Stimulated activated CD8-positive, alpha-beta memory T cell treated with anti-CD3 and anti-CD28 coated beads, Interleukin-4, amount 100 ng/mL, for 1 hour (primary cell): ENCODE measurements at regions not wholly inside any gene's neighbourhood (a gene's known extent, or its start where the extent isn't known, plus 50 kb on each side); places are given as distances from the start of the nearest gene placed in this dataset.

Source experiments
- DNase-seq, 2 donors: peaks; one replicate each; pipeline ENCODE4 v3.0.0-alpha.2; 2020; ENCODE audit warnings: low read depth in 2 of 2, low spot score in 1 of 2

DNA sequence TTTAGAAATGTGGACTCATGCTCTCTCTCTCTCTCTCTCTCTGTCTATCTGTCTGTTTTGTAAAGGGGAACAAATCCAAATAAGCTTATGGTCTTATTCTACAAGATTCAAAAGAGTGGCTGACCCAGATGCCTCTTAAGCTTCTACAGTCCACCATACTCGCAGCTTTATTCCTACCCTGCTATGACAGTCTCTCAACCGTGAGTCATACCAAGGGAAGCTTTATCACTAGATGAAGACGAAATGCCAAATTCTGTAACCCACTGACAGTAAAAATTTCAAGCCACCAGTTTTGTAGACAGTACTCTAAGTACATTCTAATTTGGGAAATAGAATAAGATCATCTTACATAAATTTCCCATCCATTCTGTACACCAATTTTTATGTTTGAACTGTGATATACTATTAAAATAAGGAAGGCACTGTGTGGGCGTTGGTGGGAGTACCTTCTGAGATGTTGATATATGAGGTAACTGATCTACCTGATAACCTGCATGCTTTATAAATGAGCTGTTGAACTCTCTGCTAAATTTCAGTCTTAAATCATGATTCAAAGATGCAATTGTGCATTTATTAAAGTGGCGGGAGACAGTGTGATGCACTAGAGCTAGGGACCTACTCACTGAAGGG is 153.2 kb downstream of the KLF6 start:
- DNase-seq = no peak

DNA sequence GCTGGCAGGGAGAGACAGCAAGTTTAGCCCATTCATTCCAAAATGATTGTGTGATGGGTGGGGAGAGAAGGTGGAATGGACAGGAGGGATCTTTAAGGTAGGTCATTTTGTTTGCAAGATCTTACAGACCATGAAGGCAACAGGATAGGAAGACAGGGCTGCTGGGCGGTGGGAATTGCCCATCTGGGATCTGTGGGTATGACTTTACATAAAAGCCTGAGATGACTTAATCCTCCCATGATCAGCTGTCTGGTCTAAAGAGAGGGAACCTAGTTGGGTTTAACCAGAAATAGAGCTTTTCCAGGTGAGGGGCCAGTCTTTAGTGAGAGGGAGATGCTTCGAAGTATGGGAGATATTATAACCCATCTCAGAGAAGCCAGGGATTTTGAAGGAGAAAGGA is 153.7 kb downstream of the KLF6 start:
- DNase-seq = no peak

DNA sequence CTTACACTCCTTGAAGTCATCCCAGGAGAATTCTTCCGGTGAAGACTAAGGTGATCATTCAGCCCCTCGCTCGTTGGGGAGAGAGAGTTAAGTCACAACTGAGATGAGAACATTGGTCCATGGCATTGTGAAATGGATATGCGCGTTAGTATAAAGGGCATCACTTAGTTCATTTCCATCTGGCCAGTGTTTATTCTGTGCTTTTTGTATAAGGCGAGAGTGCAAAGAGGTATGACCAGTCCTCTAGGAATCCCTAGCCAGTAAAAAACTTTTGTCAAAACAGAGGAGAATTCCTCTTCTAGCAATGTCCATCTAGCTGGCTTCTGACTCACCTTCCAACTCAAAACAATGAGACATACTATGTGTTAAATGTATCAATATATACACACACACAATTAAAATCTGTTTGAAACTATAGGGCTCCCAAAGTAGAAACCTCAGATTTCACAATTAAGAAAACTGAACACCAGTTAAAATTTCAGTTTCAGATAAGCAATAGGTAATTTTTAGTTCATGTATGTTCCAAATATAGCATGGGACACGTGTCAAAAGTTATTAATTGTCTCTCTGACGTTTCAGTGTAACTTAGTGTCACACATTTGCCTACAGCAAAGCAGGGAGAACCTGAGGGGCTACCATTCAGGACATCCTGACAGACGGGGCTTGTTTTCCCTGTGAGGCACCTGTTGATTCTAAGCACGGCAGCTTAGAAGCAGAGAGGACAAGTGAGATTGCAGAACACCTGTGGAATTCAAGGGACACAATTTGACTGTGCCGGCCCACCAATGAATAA is 158.9 kb downstream of the KLF6 start:
- DNase-seq = no peak

DNA sequence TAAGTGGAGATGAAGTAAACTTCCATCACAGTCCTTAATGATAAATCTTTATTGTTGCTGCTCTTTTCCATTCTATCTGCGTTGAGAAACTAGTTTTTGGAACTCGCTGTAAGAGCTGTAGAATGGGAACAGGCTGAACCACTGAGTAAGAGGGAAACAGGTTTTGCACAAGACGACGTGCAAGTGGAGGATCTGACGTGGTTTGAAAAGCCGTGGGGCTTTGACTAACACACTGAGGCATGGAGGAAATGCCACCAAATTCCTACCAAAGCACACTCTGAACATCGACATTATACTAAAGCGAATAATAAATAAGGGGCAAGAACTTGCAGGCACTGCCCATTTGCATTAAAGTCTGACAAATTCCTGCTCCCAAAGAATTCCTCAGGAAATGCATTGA is 160.6 kb downstream of the KLF6 start:
- no peak for DNase-seq

DNA sequence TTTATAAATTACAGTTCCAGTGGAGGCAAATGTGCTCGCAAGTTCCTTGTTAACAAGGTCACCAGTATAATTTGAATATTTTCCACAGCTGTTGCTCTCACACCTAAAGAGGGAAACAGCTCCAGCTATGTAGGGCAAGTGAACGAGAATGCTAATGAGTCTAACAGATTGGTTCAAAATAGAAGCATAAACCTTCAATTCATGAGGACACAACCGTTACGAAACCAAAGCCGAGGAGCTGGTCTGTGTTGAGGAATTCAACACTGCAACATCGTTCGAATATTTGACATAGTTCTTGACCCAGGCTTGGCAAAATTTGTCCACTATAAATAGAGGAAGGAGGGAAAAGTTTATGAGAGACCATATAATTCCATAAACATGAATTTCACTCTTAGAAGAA is 161.3 kb downstream of the KLF6 start:
- DNase-seq = no peak

DNA sequence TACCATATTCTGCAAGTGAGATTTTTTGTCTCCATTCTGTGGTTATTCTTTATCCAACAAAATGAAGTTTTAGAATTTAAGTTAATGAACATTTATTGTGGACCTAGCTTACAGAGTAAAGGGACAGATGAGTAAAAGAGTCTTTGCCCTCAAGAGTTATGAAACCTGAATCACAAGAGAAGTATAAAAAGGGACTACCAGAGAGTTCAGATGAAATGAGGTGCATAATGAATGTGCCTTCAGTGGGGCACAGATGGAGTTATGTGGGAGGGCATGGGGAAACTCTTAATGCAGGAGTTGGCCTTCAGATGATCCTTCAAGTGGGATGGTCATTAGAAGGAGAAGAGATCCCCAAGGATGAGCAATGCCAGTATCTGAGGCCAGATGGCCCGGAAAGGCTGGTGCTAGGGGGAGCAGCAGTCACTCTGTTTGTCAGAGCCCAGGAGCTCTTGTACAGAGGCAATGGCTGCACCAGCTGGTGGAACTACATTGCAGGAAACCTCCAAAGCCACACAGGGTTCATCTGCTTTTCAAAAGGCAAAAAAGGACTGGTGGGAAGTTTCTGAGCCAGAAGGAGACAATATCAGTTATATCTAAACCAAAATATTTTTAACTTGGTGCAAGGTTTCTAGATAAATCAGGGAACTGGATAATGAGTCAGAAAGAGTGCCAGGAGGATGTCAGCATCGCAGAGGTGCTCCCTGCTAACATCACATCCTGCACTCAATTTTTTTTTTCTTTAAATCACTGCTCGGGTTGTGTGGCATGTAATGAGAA is 162.0 kb downstream of the KLF6 start:
- no peak for DNase-seq

DNA sequence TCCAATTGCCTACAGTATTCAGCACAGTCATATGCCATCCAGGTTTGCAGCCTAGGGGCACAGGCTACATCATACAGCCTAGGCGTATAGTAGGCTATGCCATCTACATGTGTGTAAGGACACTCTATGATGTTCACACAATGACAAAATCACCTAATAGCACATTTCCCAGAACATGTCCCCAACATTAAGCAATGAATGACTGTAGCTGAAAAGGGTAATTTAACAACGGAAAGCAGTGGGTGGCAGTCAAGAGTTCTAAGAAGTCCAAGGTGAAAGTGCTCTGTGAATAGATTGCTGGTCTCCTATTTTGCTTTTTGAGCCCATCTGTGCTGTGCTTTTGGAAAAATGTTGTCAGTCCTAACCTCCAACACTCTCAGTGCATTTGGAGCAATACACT is 162.6 kb downstream of the KLF6 start:
- DNase-seq = no peak

DNA sequence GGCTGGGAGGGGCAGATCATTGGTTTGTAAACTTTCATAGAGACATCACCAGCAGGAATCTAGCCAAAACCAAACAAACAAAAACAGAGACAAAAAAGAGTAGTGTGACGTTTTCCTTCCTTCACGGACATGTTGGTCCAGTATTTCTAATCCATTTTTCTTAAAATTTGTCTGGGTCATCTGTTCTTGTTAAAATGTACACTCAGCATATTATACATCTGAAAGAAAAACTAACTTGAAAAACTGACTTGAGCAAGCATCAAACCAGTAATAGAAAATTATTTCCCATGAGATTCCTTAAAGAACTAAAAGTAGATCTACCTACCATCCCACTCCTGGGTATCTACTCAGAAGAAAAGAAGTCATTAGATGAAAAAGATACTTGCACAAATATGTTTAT is 164.2 kb downstream of the KLF6 start:
- no peak for DNase-seq

DNA sequence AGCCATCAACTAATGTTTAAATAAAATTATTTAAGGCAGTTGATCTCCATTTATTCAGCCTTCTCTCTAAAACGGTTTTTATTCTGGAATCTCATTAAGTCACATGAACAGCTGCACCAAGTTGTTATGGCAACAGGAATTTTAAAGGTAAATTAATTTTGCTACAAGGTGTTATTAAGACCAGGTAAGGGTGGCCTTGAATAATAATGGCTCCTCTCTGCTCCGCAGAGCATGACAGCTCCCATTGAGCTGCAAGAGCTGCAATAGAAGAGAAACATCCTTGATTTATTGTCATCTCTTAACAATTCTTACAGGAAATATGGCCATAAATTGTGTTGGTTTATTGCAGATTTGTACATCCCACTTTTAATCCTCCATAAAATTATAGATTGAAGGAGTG is 165.8 kb downstream of the KLF6 start:
- DNase-seq = no peak

DNA sequence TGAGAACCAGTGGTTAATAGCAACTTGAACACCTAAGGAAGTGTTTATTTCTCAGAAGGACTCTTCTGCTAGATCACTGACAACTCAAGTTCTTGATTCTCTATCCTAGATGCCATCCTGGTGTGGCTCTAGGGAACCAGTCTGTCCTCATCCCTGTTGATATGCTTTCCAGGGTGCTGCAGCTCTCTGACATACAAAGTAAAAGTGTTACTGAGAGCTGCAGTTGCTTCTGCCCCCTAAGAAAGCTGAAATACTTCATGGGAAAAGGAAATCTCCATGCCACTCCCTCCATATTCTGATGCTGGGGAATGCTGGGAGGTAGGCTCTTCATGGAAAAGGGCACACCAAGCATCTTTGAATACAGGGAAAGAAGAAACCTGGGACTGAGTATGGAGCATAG is 168.1 kb downstream of the KLF6 start:
- no peak for DNase-seq

DNA sequence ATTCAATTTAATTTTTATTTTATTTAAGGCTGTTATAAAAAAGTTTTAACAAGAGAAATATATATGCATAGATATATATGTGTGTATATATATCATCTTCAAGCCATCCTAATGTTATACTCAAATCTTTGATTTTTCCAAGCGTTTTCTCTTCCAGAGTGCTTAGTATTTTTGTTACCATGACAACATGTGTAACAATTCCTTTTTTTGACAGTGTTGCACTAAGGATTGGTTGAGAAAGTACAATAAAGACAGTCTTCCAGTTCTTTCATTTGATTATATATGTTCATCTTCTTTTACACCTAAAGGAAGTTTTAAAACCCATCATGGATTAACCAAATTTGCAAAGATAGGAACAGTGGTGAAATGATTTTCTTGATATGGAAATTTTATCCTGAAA is 171.7 kb downstream of the KLF6 start:
- DNase-seq = no peak

DNA sequence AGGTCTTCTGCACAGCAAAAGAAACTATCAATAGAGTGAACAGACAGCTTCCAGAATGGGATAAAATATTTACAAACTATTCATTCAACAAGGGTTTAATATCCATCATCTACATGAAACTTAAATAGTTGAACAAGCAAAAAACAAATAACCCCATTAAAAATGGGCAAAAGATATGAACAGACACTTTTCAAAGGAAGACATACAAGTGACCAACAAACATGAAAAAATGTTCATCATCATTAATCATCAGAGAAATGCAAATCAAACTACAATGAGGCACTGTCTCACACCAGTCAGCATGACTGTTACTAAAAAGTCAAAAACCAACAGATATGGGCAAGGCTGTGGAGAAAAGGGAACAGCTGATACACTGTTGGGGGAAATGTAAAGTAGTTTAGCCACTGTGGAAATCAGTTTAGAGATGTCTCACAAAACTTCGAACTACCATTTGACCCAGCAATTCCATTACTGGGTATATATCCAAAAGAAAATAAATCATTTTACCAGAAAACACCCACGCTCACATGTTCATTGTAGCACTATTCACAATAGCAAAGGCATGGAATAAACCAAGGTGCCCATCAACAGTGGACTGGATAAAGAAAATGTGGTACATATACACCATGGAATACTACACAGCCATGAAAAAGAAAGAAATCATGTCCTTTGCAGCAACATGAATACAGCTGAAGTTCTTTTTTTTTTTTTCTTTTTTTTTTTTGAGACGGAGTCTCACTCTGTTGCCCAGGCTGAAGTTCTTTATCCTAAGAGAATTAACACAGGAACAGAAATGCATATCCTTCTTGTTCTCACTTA is 172.6 kb downstream of the KLF6 start:
- no peak for DNase-seq

DNA sequence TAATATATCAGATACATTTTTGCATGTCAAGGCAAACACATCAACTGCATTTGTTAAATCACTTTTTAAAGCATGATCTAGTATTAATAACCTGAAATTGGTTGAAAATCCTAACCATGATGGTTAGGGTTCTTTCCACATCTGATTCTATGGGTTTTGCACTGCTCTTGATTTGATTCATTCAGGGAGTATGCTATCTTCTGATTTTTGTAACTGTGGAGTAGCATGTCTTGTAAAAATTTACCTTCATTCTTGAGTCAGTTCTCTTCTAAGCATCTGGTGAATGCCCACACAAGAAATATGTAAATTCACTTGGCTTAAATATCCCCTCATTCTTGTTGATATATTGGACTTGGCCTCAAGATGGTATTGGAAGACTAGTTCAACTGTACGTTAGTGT is 178.7 kb downstream of the KLF6 start:
- DNase-seq = no peak

DNA sequence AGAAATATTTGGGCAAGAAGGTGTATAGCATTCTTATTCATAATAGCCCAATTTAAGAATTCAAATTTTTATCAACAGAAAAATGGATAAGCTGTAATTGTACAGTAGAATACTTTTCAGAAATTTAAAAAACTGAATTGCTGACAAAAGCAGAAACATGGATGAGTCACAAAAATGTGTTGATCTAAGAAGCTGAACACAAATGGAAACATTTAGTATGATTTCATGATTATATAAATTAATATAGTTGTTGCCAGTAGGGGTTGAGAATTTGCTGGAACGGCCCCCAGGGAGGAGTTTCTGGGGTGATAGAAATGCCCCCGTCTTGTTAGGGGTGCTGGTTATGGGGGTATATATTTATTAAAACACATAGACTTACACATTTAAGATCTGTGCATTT is 179.1 kb downstream of the KLF6 start:
- no peak for DNase-seq

DNA sequence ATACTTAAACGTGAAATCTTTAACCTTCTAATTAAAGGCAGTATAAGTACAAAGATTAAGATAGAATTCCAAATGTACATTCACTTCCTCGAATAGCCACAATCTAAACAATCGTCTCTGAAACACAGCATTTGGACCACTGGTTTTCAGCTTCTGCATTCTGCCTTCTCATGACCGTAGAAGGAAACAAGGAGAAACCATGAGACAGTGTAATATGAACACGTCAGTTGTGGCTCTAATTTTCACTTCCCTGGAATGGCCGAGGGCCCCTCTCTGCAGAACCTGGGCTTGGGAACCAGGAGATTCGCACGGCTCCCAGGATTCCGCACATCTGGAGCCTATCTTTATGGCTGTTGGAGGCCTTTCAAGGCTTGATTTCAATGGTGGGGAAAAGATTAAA is 189.3 kb downstream of the KLF6 start:
- no peak for DNase-seq

DNA sequence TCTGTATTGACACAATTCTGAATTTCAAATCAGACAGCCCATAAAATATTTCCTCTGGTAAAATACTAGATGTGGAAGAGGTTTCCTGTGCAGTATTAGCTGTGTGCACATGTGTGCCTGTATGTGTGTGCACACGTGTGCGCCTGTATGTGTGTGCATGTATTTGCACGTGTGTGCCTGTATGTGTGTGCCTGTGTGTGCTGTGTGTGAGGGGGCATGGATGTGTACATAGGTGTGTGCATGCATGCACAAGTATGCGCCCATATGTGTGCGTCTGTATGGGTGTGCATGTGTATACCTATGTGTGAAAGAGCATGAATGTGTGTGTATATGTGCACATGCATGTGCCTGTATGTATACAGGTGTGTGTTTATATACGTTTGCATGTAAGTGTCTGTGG is 191.4 kb downstream of the KLF6 start:
- no peak for DNase-seq

DNA sequence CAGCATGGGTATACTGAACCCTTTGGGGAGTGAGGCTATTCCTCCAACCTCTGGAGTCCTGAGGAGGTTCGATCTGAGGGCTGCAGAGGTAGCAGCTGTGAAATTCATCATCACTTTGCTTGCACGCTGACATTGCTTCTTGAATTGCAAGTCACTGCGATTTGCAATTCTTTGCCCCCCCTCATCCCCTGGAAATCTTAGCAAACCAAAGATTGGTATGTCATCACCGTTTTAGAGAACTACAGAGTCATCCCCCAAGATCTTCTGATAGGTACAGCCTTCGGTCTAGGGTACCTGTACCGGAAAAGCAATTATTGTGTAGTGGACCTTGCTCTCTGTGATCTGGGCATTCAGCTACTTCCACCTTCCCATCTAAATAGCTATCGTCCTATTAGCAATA is 192.6 kb downstream of the KLF6 start:
- DNase-seq = no peak

DNA sequence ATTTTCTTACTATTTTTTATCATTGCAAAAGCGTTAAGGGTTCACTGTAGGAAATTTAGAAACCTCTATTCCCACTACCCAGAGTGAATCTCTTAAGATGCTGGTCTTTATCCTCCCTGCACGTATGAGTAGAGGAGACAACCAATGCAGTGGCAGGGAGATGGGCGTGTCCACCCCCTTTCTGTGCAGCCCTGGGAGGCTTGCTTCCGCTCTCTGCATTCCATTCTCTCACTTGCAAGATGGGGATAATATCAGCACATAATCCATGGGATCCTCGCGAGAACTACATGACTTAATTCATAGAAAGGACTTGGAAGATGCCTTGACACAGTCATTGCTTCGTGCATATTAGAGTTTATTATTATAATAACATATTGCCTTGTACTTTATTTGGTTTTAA is 196.2 kb downstream of the KLF6 start:
- no peak for DNase-seq

DNA sequence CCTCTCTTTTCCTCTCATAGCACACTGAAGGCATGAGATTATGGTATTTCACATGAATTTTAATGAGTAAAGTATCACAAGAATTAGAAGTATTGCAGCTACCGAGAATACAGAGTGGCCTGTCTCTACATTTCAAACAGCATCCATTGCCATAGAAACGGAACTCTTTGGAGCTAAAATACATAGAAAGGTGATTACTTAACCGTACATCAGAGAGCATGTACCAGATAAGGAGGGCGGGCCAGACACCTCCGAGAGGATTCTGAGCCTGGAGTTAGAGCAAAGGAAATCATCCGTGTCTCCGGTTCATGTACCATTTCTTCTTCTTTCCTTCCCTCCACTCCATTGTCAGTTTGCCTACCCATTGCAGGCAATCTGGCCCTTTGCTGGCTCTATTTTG is 196.7 kb downstream of the KLF6 start:
- no peak for DNase-seq

DNA sequence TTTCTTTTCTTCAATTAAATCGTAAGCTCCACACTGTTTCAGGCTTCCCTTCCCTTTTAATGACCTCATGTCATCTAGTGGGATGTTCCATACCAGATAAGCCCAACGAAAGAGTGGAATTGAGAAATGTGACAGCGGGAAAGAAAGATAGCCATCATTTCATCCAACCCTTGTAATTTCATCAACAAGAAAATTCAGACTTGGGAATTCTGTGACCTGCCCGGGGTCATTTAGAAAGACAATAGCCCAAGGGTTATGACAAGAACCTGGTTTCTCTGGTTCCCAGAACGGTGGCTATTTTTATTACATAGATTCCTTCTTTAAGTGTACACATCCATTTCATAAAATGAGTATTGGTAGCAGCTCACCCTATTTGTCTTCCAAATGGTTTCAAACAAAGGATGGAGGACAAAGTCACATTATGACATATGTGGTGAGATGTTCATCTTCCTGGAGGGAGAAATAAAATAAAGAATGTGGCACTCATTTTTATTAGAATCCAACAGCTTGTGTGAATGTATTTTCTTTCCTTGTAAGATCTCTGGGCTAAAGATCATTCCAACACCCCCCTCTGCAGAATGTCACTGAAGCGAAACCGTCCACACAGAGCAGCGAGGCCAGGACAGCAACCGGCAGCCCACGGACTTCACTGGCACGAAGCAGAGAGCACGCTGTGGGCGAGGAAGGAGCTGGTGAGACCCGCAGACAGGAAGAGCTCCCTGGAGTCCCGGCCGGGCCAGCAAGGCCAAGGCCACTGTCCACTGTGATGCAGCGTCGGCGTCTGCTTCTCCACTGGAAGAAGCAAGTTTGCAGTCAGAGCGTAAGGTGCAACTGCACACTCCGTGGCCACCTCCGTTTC is 199.9 kb downstream of the KLF6 start:
- DNase-seq = no peak

DNA sequence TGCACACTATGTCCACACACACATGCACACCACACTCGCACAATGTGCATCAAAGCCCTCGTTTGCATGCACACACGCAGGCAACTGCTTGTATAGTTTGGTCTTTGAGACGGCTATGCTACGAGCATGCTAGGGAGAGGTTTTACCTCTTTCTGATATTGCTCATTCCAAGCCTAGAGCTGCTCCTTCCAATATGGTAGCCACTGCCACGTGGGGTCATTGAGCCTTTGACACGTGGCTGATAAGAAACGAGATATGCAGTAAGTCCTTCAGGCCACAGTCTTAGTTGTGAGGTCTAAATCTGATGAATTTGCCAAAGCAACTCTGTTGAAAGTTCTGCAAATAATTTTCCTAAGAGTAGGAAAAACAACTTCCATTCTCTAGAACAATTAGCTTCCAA is 204.4 kb downstream of the KLF6 start:
- DNase-seq = no peak
